Endodermal cell (in vitro differentiated cells): ENCODE measurements at regions not wholly inside any gene's neighbourhood (a gene's known extent, or its start where the extent isn't known, plus 50 kb on each side); places are given as distances from the start of the nearest gene placed in this dataset.

Source experiments
- DNase-seq: peaks from one replicate; pipeline ENCODE4 v3.0.0-alpha.2; 2017
- H3K27ac ChIP-seq: 2 replicates; pipeline ENCODE4 v1.5.1; 2013; ENCODE audit warnings: mild to moderate bottlenecking, low read depth, low read length, moderate library complexity
- H3K27me3 ChIP-seq: 2 replicates; pipeline ENCODE4 v1.6.1; 2013; ENCODE audit warnings: mild to moderate bottlenecking, low read length, moderate library complexity; ENCODE audit not compliant: insufficient read depth, control insufficient read depth, poor library complexity, severe bottlenecking
- H3K36me3 ChIP-seq: 2 replicates; pipeline ENCODE4 v1.7.0; 2013; ENCODE audit warnings: mild to moderate bottlenecking, low read length, moderate library complexity; ENCODE audit not compliant: control insufficient read depth, insufficient read depth
- H3K4me1 ChIP-seq: one replicate; pipeline ENCODE4 v1.7.0; 2013; ENCODE audit warnings: low read length; ENCODE audit not compliant: control insufficient read depth, insufficient read depth
- H3K4me3 ChIP-seq: 2 replicates; pipeline ENCODE4 v1.5.1; 2013; ENCODE audit warnings: mild to moderate bottlenecking, low read length, moderate library complexity
- H3K9ac ChIP-seq: 2 replicates; pipeline ENCODE4 v1.6.1; 2013; ENCODE audit warnings: mild to moderate bottlenecking, low read length, moderate library complexity; ENCODE audit not compliant: poor library complexity, severe bottlenecking; ENCODE audit errors: extremely low read depth
- H3K9me3 ChIP-seq: 2 replicates; pipeline ENCODE4 v1.6.1; 2013; ENCODE audit warnings: mild to moderate bottlenecking, low read length, moderate library complexity; ENCODE audit not compliant: control insufficient read depth
- H3K27ac Mint-ChIP-seq: 2 replicates; pipeline ENCODE4 v1.8.0; 2020; ENCODE audit warnings: mixed read lengths
- H3K27me3 Mint-ChIP-seq: 2 replicates; pipeline ENCODE4 v1.8.0; 2021; ENCODE audit warnings: mild to moderate bottlenecking, mixed read lengths; ENCODE audit not compliant: insufficient read depth
- H3K36me3 Mint-ChIP-seq: 2 replicates; pipeline ENCODE4 v1.8.0; 2020; ENCODE audit warnings: low read depth, mixed read lengths
- H3K4me1 Mint-ChIP-seq: 2 replicates; pipeline ENCODE4 v1.8.0; 2020; ENCODE audit warnings: mixed read lengths
- H3K4me3 Mint-ChIP-seq: 2 replicates; pipeline ENCODE4 v1.8.0; 2020; ENCODE audit warnings: mild to moderate bottlenecking, moderate library complexity, mixed read lengths
- H3K9me3 Mint-ChIP-seq: 2 replicates; pipeline ENCODE4 v1.8.0; 2020; ENCODE audit warnings: mild to moderate bottlenecking, mixed read lengths
- WGBS, 2 experiments: methylation state at CpG; one replicate each; pipeline versions ENCODE4 v1.1.5 to v1.1.7; 2013; ENCODE audit warnings: missing lambda C conversion rate in 2 of 2, mixed read lengths in 1 of 2; ENCODE audit not compliant: insufficient coverage in 1 of 2, insufficient read length in 1 of 2; 5-methylcytosine and 5-hydroxymethylcytosine counted together
- TF ChIP-seq, protein P1 (sequence below): fragments of 200-600 bp; sonication (generic); conservative IDR thresholded peaks from 2 replicates; pipeline ENCODE4 v1.5.0; 2021; ENCODE audit warnings: antibody characterized with exemption, mild to moderate bottlenecking

- H3K4me1 Mint-ChIP-seq = peaks cover 11% of the 10 kb centered on the region
- Histone ChIP-seq H3K36me3 (no peaks in the 10 kb centered on the region), H3K9me3 (no peaks in the 10 kb centered on the region), H3K4me1 (peaks cover 7% of the 10 kb centered on the region), H3K9ac (no peak overlapping the region), H3K27me3 (no peaks in the 10 kb centered on the region), H3K4me3 (no peak overlapping the region), H3K27ac (no peak overlapping the region)
- H3K36me3 Mint-ChIP-seq = no peaks in the 10 kb centered on the region
- 100% methylated on average over 1 of the region's 1 CpG; no CpG with 5 or more reads in 1 of the 2 experiments for WGBS, 2 experiments
- TF ChIP-seq, protein P1, sequence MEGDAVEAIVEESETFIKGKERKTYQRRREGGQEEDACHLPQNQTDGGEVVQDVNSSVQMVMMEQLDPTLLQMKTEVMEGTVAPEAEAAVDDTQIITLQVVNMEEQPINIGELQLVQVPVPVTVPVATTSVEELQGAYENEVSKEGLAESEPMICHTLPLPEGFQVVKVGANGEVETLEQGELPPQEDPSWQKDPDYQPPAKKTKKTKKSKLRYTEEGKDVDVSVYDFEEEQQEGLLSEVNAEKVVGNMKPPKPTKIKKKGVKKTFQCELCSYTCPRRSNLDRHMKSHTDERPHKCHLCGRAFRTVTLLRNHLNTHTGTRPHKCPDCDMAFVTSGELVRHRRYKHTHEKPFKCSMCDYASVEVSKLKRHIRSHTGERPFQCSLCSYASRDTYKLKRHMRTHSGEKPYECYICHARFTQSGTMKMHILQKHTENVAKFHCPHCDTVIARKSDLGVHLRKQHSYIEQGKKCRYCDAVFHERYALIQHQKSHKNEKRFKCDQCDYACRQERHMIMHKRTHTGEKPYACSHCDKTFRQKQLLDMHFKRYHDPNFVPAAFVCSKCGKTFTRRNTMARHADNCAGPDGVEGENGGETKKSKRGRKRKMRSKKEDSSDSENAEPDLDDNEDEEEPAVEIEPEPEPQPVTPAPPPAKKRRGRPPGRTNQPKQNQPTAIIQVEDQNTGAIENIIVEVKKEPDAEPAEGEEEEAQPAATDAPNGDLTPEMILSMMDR = no peak
- H3K27ac Mint-ChIP-seq = no peak overlapping the region
- no peak overlapping the region for H3K4me3 Mint-ChIP-seq
- DNase-seq = no peak
- H3K27me3 Mint-ChIP-seq = peaks cover 29% of the 10 kb centered on the region
- H3K9me3 Mint-ChIP-seq = no peaks in the 10 kb centered on the region
Measured at GRCh38 chr2:216991563-216991962, 131.7 kb upstream of the TNP1 start.

- Mint-ChIP-seq H3K27ac (no peak overlapping the region), H3K27me3 (peaks cover 23% of the 10 kb centered on the region), H3K36me3 (no peaks in the 10 kb centered on the region), H3K9me3 (no peaks in the 10 kb centered on the region), H3K4me3 (no peak overlapping the region), H3K4me1 (peaks cover 17% of the 10 kb centered on the region)
- Histone ChIP-seq H3K4me1 (peaks cover 6% of the 10 kb centered on the region), H3K27me3 (no peaks in the 10 kb centered on the region), H3K4me3 (no peak overlapping the region), H3K9ac (no peak overlapping the region), H3K27ac (no peak overlapping the region), H3K36me3 (no peaks in the 10 kb centered on the region), H3K9me3 (no peaks in the 10 kb centered on the region)
- 93 to 97% methylated on average over 3 to 5 of the region's 5 CpGs for WGBS, 2 experiments
- TF ChIP-seq, protein P1 = peak; percentile 41
- no peak for DNase-seq
Measured at GRCh38 chr2:216989340-216990129, 129.7 kb upstream of the TNP1 start.

DNA sequence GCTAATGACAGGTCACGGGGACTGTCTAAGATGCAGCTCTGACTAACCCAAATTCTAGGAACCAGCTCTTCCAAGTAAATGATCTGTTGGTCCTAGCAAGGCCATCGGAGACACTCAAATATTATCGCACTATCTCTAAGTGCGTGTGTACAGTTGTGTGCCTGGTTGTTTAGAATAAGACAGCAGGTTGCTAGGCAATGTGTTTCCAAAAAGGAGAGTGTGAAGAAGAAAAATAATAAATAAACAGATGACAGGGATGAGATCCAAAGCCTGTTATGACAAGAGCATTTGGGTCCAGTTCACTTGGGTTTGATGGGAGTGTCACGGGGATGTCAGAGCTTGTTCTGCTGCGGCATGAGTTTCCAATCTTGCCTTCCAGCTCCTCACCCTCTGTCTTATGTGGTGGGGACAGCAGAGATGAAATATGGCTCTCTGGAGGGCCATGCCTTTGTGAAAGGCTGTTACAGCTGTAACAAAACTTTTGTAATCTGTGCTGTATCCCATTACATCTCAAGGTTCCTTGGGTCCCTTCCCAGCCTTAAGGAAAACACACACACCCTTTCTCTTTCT is 127.5 kb upstream of the TNP1 start:
- H3K9me3 Mint-ChIP-seq = no peaks in the 10 kb centered on the region
- no peak for DNase-seq
- no peaks in the 10 kb centered on the region for H3K36me3 Mint-ChIP-seq
- peaks cover 9% of the 10 kb centered on the region for H3K4me1 ChIP-seq
- no peaks in the 10 kb centered on the region for H3K9me3 ChIP-seq
- peaks cover 17% of the 10 kb centered on the region for H3K4me1 Mint-ChIP-seq
- H3K4me3 ChIP-seq = no peak overlapping the region
- H3K9ac ChIP-seq = no peak overlapping the region
- TF ChIP-seq, protein P1 = no peak
- H3K27ac ChIP-seq = no peak overlapping the region
- no peak overlapping the region for H3K27ac Mint-ChIP-seq
- 95 to 96% methylated on average over 4 to 6 of the region's 6 CpGs for WGBS, 2 experiments
- no peaks in the 10 kb centered on the region for H3K27me3 ChIP-seq
- H3K4me3 Mint-ChIP-seq = no peak overlapping the region
- H3K27me3 Mint-ChIP-seq = peaks cover 14% of the 10 kb centered on the region
- no peaks in the 10 kb centered on the region for H3K36me3 ChIP-seq
